H1 (cell line): ENCODE measurements at regions not wholly inside any gene's neighbourhood (a gene's known extent, or its start where the extent isn't known, plus 50 kb on each side); places are given as distances from the start of the nearest gene placed in this dataset.

Experiments
- CHD7 ChIP-seq: fragments of 300-600 bp; sonication (generic); IDR thresholded peaks from 2 replicates; pipeline ENCODE4 v1.7.1; 2012; ENCODE audit warnings: low read length, moderate library complexity, mild to moderate bottlenecking, inconsistent platforms; ENCODE audit not compliant: insufficient replicate concordance
- CTCF ChIP-seq, 3 experiments: IDR thresholded peaks; 1 replicate in 2 of 3; 2 replicates in 1 of 3; pipeline versions ENCODE4 v1.5.1 to v1.6.1; 2011; ENCODE audit warnings: low read length in 3 of 3, mild to moderate bottlenecking in 3 of 3, inconsistent platforms in 2 of 3, low read depth in 1 of 3, moderate library complexity in 1 of 3; ENCODE audit not compliant: insufficient read depth in 1 of 3; ENCODE audit errors: control extremely low read depth in 1 of 3
- E2F6 ChIP-seq: IDR thresholded peaks from 2 replicates; pipeline ENCODE4 v1.6.1; 2012; ENCODE audit warnings: inconsistent platforms
- GABPA ChIP-seq: IDR thresholded peaks from 2 replicates; pipeline ENCODE4 v1.6.1; 2011; ENCODE audit warnings: mild to moderate bottlenecking, low read length, moderate library complexity, borderline replicate concordance; ENCODE audit not compliant: insufficient read depth
- RBBP5 ChIP-seq: IDR thresholded peaks from 2 replicates; pipeline ENCODE4 v1.7.1; 2012; ENCODE audit warnings: low read depth, mild to moderate bottlenecking, inconsistent platforms, low read length, moderate library complexity, borderline replicate concordance
- SIN3A ChIP-seq, 2 experiments: IDR thresholded peaks in 1 of 2; conservative IDR thresholded peaks in 1 of 2; 2 replicates each; pipeline ENCODE4 v1.6.1; 2011 to 2012; ENCODE audit warnings: low read length in 2 of 2, improper control_type of control experiment in 1 of 2, low read depth in 1 of 2, mild to moderate bottlenecking in 1 of 2
- SP2 ChIP-seq: IDR thresholded peaks from 2 replicates; pipeline ENCODE4 v1.6.1; 2012; ENCODE audit warnings: mild to moderate bottlenecking, low read length, inconsistent platforms
- TAF7 ChIP-seq: optimal IDR thresholded peaks from 2 replicates; pipeline ENCODE3; 2011; ENCODE audit warnings: low read depth, mild to moderate bottlenecking, inconsistent platforms, low read length, moderate library complexity, borderline replicate concordance

- no peak for TF ChIP-seq CHD7
- TF ChIP-seq SIN3A (conservative IDR thresholded peaks at IDR 0.05 in 1 of 2, IDR thresholded peaks at IDR 0.05 in 1 of 2; ENCODE audit: low read depth in 1 of 2, low read length in 2 of 2), result no peak
- TF ChIP-seq TAF7, result no peak
- no peak for TF ChIP-seq RBBP5
- no peak for TF ChIP-seq GABPA
- TF ChIP-seq E2F6, result no peak
- no peak for TF ChIP-seq SP2
- TF ChIP-seq CTCF (IDR thresholded peaks at IDR 0.05; ENCODE audit: control extremely low read depth in 1 of 3, insufficient read depth in 1 of 3, low read depth in 1 of 3, low read length in 3 of 3), result no peak
These were observed 283.9 kb downstream of the IDS start (continued) for GRCh38 chrX:149221230-149221629.
